K562 (cell line): ENCODE measurements at regions not wholly inside any gene's neighbourhood (a gene's known extent, or its start where the extent isn't known, plus 50 kb on each side); places are given as distances from the start of the nearest gene placed in this dataset.

ENCODE experiments used
- ELF1 ChIP-seq: fragments of 200-800 bp; sonication (Bioruptor generic); IDR thresholded peaks from 2 replicates; pipeline ENCODE4 v1.6.1; 2016; ENCODE audit warnings: missing genetic modification characterization, missing compliant biosample characterization
- MAZ ChIP-seq, 2 experiments: fragments of 450-650 bp in 1 of 2; sonication (generic) in 1 of 2; formaldehyde crosslinking; IDR thresholded peaks in 1 of 2; conservative IDR thresholded peaks in 1 of 2; 2 replicates each; pipeline versions ENCODE4 v1.4.0 to v1.5.0; 2020; ENCODE audit warnings: mild to moderate bottlenecking in 1 of 2, missing genetic modification reagents in 1 of 2
- MCM7 ChIP-seq, 2 experiments: fragments of 450-650 bp; IDR thresholded peaks; 2 replicates each; pipeline ENCODE4 v1.6.1; 2016 to 2018
- NFATC3 ChIP-seq: fragments of 450-650 bp; IDR thresholded peaks from 2 replicates; pipeline ENCODE4 v1.6.1; 2017; ENCODE audit warnings: mild to moderate bottlenecking
- NR3C1 ChIP-seq: sonication (generic); formaldehyde crosslinking; IDR thresholded peaks from 2 replicates; pipeline ENCODE4 v1.8.1; 2022; ENCODE audit warnings: missing genetic modification reagents
- RCOR1 ChIP-seq, 2 experiments: IDR thresholded peaks; 2 replicates each; pipeline ENCODE4 v1.6.1; 2012; ENCODE audit warnings: low read depth in 2 of 2, low read length in 2 of 2, borderline replicate concordance in 1 of 2, improper control_type of control experiment in 1 of 2
- TAF15 ChIP-seq: fragments of 200-400 bp; formaldehyde crosslinking; IDR thresholded peaks from 2 replicates; pipeline ENCODE4 v1.6.1; 2017; ENCODE audit warnings: mild to moderate bottlenecking, low read depth, low read length, moderate library complexity
- ZSCAN32 ChIP-seq: fragments of 450-650 bp; formaldehyde crosslinking; IDR thresholded peaks from 2 replicates; pipeline ENCODE4 v1.4.0; 2020; ENCODE audit warnings: mild to moderate bottlenecking, moderate library complexity
- TF ChIP-seq, protein P1 (sequence below), 3 experiments: IDR thresholded peaks in 2 of 3; conservative IDR thresholded peaks in 1 of 3; 2 replicates each; pipeline ENCODE4 v1.5.1; 2011 to 2012; ENCODE audit warnings: low read length in 3 of 3, mild to moderate bottlenecking in 3 of 3, control low read depth in 2 of 3, improper control_type of control experiment in 1 of 3, inconsistent platforms in 1 of 3, low read depth in 1 of 3, mixed read lengths in 1 of 3, moderate library complexity in 1 of 3; ENCODE audit not compliant: insufficient read depth in 2 of 3

GRCh38 chr11:111185266-111185665, 60.3 kb upstream of the POU2AF2 start:
- TF ChIP-seq MAZ (CRISPR knock-in tag; conservative IDR thresholded peaks at IDR 0.05 in 1 of 2, IDR thresholded peaks at IDR 0.05 in 1 of 2) (no peak), TAF15 (no peak), ZSCAN32 (CRISPR knock-in tag) (no peak), ELF1 (no peak), RCOR1 (IDR thresholded peaks at IDR 0.05; ENCODE audit: borderline replicate concordance in 1 of 2, low read depth in 2 of 2, low read length in 2 of 2) (no peak), NR3C1 (CRISPR knock-in tag) (no peak), MCM7 (IDR thresholded peaks at IDR 0.05) (no peak), NFATC3 (no peak)
- TF ChIP-seq, protein P1, sequence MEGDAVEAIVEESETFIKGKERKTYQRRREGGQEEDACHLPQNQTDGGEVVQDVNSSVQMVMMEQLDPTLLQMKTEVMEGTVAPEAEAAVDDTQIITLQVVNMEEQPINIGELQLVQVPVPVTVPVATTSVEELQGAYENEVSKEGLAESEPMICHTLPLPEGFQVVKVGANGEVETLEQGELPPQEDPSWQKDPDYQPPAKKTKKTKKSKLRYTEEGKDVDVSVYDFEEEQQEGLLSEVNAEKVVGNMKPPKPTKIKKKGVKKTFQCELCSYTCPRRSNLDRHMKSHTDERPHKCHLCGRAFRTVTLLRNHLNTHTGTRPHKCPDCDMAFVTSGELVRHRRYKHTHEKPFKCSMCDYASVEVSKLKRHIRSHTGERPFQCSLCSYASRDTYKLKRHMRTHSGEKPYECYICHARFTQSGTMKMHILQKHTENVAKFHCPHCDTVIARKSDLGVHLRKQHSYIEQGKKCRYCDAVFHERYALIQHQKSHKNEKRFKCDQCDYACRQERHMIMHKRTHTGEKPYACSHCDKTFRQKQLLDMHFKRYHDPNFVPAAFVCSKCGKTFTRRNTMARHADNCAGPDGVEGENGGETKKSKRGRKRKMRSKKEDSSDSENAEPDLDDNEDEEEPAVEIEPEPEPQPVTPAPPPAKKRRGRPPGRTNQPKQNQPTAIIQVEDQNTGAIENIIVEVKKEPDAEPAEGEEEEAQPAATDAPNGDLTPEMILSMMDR (IDR thresholded peaks at IDR 0.05 in 2 of 3, conservative IDR thresholded peaks at IDR 0.05 in 1 of 3; ENCODE audit: insufficient read depth in 2 of 3, low read depth in 1 of 3, low read length in 3 of 3) = no peak
